ENCODE measurements at regions not wholly inside any gene's neighbourhood (a gene's known extent, or its start where the extent isn't known, plus 50 kb on each side); places are given as distances from the start of the nearest gene placed in this dataset.

- DNase-seq, result no peak
Observed at GRCh38 chr19:31402529-31403316, 53.5 kb upstream of the TSHZ3 start.

GRCh38 chr19:31406106-31406505 lies 56.9 kb upstream of the TSHZ3 start:
- DNase-seq, result no peak

- no peak for DNase-seq
Observed at GRCh38 chr19:31408460-31409124, 59.4 kb upstream of the TSHZ3 start.

DNA sequence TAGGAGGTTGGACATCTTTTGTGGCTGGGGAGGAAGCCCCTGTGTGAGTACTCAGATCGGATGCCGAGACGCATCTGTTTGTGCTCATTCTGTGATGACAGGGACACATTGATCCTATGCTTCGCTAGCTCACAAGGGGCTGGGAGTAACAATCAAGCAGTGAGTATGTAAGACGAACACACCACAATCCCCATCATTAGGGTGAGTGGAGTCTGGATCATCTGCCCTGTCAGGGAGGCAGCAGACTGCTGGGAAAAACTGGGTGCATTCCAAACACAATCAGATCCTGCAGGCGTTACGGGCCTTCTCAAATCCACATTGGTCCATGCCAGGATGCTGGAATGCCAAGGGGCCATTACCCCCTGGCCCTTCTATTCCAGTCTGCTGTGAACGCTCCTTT lies 64.1 kb upstream of the TSHZ3 start:
- DNase-seq, result no peak

DNA sequence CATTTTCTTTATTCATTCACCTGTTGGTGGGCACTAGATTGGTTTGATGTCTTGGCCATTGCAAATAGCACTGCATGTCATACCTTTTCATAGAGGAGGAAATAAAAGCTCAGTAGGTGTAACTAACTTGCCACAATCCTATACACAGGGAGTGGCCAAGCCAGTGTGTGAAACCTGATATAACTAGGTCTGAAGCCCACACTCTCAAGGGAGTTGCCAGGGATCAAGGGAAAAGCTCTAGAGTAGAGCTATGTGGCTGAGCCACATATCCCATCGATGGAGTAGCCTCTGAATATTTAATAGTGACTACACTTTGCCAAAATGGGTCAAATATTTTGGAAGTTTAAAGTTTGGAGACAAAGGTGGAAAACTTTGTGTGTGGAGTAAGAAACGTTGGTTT lies 66.1 kb upstream of the TSHZ3 start:
- DNase-seq, result no peak

DNA sequence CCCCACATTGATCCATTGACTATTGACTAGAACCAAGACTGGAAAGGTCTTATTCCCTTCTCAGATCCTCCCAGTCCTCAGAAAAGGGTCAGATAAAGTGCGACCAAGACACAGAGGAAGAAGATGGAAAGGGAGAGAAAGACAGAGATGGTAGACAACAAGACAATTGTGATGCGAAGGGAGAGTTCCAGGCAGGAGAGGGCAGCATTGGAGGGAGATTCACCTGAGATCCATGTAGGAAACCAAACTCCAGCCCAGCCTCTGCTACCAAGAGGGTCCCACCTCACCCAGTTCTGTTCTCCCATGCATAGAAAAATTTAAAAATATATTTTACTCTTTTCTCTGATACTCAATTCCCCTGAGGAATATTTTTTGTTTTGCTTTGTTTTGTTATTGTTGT lies 67.3 kb upstream of the TSHZ3 start:
- no peak for DNase-seq

DNA sequence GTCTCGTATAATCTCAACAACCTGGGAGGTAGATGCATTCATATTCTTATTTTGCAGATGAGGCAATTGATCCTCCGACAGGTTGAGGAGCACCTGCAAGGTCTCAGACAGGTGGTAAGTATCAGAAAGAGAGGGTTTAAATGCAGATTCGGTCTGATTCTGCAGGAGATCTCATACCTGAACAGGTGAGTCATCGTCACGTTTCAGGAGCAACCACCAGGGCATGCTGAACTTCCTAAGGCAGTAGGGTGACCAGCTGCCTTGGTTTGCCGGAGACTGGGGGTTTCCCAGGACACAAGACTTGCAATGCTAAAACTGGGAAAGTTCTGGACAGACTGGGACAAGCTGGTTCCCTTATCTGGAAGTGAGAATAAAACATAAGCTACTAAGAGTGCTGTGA lies 68.8 kb upstream of the TSHZ3 start:
- no peak for DNase-seq

- no peak for DNase-seq
Observed at GRCh38 chr19:31418692-31419430, 69.6 kb upstream of the TSHZ3 start.

DNA sequence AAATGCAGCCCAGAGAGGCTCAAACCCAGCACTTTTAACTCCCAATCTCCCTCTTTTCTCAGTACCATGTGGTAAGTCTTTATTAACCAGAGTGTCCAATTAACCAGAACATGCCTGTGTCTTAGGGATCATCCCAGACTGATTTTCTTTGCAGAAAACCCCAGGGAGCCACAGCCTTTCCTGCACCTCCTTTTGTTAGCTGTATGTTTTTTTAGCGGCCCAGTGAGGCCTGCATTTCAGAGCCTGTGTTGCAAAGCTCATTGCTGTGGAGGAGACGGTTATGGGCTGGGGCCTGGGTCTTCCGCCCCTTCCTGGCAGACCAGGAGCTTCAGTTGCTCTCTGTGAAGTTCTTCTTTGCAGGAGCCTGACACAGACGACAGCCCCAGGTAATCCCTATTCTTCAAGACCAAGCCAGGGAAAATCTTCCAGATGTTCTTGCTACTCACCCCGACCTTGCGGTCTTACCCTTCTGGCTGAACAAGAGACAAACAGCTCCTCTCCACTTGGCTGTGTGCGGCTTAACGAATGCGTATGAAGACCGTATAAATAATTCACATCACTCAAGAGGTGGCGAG lies 70.7 kb upstream of the TSHZ3 start:
- DNase-seq, result no peak

DNA sequence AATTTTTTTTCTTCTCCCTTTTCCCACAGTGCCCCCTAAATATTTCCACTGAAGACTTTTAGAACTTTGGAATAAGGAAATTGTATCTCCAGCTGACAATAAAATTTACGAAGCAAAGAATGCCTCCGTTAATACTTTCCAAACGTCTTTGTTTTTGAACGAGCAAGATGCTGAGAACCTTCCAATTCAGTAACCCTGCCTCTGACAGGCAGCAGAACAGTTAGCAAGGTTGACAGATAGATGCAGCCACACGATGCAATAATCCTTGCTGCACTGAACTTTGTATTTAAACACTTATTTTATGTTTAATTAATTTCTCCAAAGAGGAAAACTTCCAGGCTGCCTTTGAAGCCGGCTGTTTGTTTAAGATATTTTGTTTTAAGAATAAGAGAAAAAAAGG lies 71.8 kb upstream of the TSHZ3 start:
- DNase-seq, result no peak

GRCh38 chr19:31421856-31422255 lies 72.6 kb upstream of the TSHZ3 start:
- DNase-seq, result no peak

DNA sequence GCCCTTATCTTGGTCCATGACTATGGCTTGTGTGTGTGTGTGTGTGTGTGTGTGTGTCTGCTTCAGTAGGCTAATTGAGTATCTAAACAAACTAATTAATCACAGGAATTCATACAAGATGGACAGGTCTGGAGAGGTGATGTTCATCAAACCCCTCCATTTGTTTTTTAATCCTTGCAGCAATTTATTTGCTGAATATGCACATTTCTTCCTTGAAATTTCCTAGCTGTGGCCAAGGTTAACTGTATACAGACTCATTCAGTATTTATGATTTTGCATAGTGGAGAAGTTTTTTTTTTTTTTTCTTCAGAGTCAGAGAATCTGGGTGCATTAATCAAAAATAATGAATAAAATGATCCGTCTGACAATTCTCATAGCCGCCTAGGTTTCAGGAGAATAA lies 74.7 kb upstream of the TSHZ3 start:
- no peak for DNase-seq

GRCh38 chr19:31424861-31425620 lies 75.8 kb upstream of the TSHZ3 start:
- DNase-seq, result no peak

GRCh38 chr19:31427857-31428256 lies 78.6 kb upstream of the TSHZ3 start:
- DNase-seq, result no peak

DNA sequence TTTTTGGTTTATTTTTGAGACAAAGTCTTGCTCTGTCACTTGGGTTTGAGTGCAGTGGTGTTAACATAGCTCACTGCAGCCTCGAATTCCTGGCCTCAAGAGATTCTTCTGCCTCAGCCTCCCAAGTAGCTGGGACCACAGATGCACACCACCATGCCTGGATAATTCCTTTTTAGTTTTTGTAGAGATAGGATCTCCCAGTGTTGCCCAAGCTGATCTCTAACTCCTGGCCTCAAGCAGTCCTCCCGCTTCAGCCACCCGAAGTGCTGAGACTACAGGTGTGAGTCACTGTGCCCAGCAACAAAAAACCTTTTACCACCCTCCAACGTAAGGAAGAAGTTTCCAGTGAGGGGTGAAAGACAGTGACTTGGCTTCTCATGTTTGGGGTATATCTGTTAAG lies 81.1 kb upstream of the TSHZ3 start:
- DNase-seq, result no peak

DNA sequence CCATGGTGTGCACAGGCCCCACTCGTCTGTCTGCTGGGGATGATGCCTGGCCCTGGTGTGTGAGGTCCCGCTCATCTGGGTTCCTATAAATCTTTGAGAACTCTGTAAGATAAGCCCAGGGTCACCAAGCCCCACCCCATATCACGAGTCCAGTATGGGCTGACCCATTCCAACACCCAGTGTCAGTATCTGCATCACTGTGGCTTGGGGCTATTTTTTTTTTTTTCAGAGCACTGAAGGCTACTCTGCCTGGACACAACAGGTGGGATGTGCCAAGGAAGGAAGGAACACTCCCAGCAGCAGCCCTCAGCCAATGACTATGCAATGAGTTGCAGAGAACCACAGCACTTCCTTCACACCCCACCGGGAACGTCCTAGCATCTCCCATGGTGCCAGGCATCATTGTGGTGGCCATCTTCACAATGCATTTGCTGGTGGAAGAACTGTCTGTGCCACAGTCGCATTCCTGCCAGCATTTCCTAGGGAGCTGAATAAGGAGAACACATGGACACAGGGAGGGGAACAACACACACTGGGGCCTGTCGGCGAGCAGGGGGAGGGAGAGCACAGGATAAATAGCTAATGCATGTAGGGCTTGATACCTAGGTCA lies 83.1 kb upstream of the TSHZ3 start:
- DNase-seq, result no peak

DNA sequence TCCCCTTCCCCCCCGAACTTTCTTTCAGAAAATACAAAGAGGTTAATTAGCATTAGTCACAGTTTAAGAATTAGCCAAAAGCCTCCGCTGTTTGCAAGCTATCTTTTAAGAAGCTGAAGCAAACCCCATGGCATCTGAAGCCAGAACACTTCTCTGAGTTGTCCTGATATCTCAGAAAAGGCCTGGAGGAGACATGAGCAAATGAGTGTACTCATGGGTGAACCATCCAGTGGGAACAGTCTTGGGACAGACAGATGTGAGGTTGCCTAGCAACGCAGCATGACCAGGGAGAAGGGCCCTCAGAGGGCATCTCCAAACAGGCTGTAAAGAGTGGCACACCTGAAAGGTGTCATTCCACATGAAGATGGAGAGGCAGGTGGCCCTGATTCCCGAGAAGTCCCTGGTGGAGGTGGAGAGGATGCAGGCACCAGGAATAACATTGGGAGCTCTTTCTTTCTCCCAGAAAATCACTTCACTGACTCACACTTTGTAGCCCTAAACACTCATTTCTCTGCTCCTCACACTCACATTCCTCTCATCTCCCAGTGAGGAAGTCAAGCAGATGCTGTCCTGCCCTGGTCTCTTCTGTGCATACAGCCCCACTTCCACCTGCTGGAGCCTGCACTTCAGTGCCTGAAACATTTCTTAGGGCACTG lies 87.0 kb upstream of the TSHZ3 start:
- DNase-seq, result no peak

GRCh38 chr19:31438401-31439269 lies 89.4 kb upstream of the TSHZ3 start:
- DNase-seq, result no peak

GRCh38 chr19:31439270-31439573 lies 90.0 kb upstream of the TSHZ3 start:
- no peak for DNase-seq

DNA sequence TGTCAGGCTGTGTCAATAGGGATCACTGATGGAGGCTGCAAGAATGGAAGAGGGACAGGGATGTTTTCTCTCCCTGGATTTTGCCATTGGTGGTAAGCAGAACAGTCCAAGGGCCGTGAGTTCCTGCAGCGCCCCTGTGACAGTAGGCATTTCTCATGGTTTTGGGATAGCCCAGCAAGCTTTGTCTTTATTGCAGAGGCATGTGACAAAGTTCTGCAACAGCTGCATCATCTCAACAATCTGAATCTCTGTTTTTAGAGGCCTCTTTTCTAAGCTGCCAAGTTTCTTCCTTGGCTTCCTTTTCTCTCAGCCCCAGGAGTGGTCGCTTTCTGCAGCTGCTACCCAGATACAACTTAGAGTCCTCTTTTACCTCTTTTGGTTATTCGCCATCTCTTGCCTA lies 95.7 kb upstream of the TSHZ3 start:
- no peak for DNase-seq

DNA sequence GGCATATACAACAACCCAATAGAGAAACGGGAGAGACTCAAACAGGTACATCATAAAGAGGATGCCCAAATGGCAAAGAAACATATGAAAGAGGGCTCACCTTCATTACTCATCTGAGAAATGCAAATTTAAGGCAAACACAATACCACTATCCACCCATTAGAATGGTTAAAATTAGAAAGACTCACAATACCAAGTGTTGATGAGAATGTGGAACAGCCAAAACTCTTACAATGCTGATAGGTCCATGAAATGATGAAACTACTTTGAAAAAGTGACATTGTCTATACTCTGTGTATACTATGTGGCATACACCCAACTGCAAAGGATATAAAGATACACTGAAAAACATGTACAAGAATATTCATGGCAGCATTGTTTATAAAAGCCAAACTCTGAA lies 96.2 kb upstream of the TSHZ3 start:
- no peak for DNase-seq
